ENCODE measurements at regions not wholly inside any gene's neighbourhood (a gene's known extent, or its start where the extent isn't known, plus 50 kb on each side); places are given as distances from the start of the nearest gene placed in this dataset.

DNA sequence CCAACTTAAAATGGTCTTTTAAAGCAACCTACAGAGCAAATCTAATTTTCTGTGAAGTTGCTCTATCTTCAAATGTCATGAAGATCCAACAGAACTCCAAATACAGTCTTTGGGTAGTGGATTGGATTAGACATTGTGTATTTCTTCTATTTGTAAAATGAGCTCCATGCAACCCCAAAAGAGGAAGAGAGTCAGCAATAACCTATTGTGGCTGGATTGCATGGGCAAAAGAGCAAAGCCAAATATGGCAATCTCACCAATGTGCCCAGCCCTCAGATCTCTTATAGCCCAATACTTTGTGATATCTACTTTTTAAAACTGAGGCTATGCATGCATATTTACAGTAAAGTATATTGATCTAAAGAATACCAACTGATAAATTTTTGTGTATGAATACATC lies 146.3 kb downstream of the TXNL1 start:
- FAIRE-seq = no peak
- RAD21 ChIA-PET (ENCODE audit: unreplicated experiment) = no interaction called here
- Histone ChIP-seq H3K27me3 (replicated peaks in 1 of 2; ENCODE audit: control insufficient read depth in 2 of 2, insufficient read depth in 2 of 2, low read length in 1 of 2) (peaks cover 0 to 2% of the 10 kb centered on the region in 2 experiments; a peak in 1 of 4 replicates), H3K9ac (ENCODE audit: control insufficient read depth, insufficient read depth, low read length) (no peak overlapping the region), H4K20me1 (ENCODE audit: control insufficient read depth, insufficient read depth) (no peaks in the 10 kb centered on the region), H3K79me2 (ENCODE audit: control insufficient read depth, insufficient read depth, low read length) (no peaks in the 10 kb centered on the region), H3K4me2 (ENCODE audit: control insufficient read depth, insufficient read depth) (no peak overlapping the region), H2AFZ (ENCODE audit: control insufficient read depth, low read depth, low read length) (no peak overlapping the region), H3K36me3 (ENCODE audit: control insufficient read depth in 2 of 2, insufficient read depth in 2 of 2, low read length in 1 of 2) (no peaks in the 10 kb centered on the region), H3K4me3 (no peak overlapping the region), H3K4me1 (ENCODE audit: control insufficient read depth, insufficient read depth, low read length) (no peaks in the 10 kb centered on the region), H3K27ac (ENCODE audit: control insufficient read depth, insufficient read depth) (no peak overlapping the region), H3K9me3 (replicated peaks; ENCODE audit: control insufficient read depth, insufficient read depth, low read length) (no peaks in the 10 kb centered on the region)
- SMC1A ChIA-PET (ENCODE audit: uncharacterized antibody, unreplicated experiment) = interaction anchor here (1.0 kb wide), 1 partner anchor 9 kb away, joined by 6 read pairs; no protein-coding TSS in a partner anchor
- POLR2A ChIA-PET = no interaction called here
- intact Hi-C loops (cut with micrococcal nuclease; ENCODE audit: unreplicated experiment) = loop anchor here (10.0 kb wide), 1 partner anchor 73 kb away; no protein-coding TSS in a partner anchor
- DNase-seq (ENCODE audit: low read depth, low spot score) = no peak
- no peak for ATAC-seq
- in situ Hi-C loops (cut with MboI) = loop anchor here (10.0 kb wide), 1 partner anchor 63 kb away; no protein-coding TSS in a partner anchor
- CTCF ChIA-PET = interaction anchor here (1.0 to 1.6 kb wide), 2 partner anchors 8 to 68 kb away, joined by 3 to 4 read pairs; no protein-coding TSS in a partner anchor
- BruUV-seq (replicated peaks) = no TSS peak
- TF ChIP-seq ZNF217 (IDR thresholded peaks at IDR 0.05) = no peak

DNA sequence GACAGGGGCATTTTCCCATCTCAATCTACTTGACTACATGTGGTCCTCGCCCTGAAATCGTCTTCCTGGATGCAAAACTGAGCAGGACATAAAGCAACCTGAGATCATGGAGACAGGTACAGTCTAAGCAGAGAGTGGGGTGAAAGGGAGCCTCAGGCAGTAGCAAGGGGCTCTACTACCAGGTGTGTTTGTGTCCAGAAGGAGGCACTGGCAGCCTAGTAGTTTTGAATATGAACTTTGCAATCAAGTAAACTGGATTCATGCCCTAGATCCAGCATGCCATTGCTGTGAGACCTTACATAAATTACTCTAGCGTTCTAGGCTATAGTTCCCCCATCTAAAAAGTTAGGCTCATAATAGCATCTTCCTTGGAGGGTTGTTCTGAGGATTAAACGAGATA lies 147.4 kb downstream of the TXNL1 start:
- WGBS (ENCODE audit: insufficient coverage, insufficient replicate concordance, low lambda C conversion rate, missing lambda C conversion rate) = 0% methylated on average over 4 of the region's 4 CpGs
- TF ChIP-seq NR2C2 (IDR thresholded peaks at IDR 0.05; ENCODE audit: borderline replicate concordance, control insufficient read depth, insufficient read length, low read depth) (no peak), RAD21 (IDR thresholded peaks at IDR 0.05; ENCODE audit: insufficient read depth, low read depth, low read length) (no peak), KDM1A (IDR thresholded peaks at IDR 0.05; ENCODE audit: borderline replicate concordance) (no peak), SIN3A (IDR thresholded peaks at IDR 0.05; ENCODE audit: low read depth, low read length) (no peak), CREM (IDR thresholded peaks at IDR 0.05; ENCODE audit: low read depth) (no peak), RELA (IDR thresholded peaks at IDR 0.05; ENCODE audit: borderline replicate concordance, partially characterized antibody) (no peak), MEF2B (IDR thresholded peaks at IDR 0.05; ENCODE audit: partially characterized antibody, poor library complexity, severe bottlenecking) (no peak)
- TF ChIP-seq, protein P1, sequence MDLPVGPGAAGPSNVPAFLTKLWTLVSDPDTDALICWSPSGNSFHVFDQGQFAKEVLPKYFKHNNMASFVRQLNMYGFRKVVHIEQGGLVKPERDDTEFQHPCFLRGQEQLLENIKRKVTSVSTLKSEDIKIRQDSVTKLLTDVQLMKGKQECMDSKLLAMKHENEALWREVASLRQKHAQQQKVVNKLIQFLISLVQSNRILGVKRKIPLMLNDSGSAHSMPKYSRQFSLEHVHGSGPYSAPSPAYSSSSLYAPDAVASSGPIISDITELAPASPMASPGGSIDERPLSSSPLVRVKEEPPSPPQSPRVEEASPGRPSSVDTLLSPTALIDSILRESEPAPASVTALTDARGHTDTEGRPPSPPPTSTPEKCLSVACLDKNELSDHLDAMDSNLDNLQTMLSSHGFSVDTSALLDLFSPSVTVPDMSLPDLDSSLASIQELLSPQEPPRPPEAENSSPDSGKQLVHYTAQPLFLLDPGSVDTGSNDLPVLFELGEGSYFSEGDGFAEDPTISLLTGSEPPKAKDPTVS (IDR thresholded peaks at IDR 0.05; ENCODE audit: low read depth, low read length) = no peak
- TF ChIP-seq, protein P2, sequence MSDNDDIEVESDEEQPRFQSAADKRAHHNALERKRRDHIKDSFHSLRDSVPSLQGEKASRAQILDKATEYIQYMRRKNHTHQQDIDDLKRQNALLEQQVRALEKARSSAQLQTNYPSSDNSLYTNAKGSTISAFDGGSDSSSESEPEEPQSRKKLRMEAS (IDR thresholded peaks at IDR 0.05; ENCODE audit: low read depth, low read length) = no peak
- TF ChIP-seq, protein P3, sequence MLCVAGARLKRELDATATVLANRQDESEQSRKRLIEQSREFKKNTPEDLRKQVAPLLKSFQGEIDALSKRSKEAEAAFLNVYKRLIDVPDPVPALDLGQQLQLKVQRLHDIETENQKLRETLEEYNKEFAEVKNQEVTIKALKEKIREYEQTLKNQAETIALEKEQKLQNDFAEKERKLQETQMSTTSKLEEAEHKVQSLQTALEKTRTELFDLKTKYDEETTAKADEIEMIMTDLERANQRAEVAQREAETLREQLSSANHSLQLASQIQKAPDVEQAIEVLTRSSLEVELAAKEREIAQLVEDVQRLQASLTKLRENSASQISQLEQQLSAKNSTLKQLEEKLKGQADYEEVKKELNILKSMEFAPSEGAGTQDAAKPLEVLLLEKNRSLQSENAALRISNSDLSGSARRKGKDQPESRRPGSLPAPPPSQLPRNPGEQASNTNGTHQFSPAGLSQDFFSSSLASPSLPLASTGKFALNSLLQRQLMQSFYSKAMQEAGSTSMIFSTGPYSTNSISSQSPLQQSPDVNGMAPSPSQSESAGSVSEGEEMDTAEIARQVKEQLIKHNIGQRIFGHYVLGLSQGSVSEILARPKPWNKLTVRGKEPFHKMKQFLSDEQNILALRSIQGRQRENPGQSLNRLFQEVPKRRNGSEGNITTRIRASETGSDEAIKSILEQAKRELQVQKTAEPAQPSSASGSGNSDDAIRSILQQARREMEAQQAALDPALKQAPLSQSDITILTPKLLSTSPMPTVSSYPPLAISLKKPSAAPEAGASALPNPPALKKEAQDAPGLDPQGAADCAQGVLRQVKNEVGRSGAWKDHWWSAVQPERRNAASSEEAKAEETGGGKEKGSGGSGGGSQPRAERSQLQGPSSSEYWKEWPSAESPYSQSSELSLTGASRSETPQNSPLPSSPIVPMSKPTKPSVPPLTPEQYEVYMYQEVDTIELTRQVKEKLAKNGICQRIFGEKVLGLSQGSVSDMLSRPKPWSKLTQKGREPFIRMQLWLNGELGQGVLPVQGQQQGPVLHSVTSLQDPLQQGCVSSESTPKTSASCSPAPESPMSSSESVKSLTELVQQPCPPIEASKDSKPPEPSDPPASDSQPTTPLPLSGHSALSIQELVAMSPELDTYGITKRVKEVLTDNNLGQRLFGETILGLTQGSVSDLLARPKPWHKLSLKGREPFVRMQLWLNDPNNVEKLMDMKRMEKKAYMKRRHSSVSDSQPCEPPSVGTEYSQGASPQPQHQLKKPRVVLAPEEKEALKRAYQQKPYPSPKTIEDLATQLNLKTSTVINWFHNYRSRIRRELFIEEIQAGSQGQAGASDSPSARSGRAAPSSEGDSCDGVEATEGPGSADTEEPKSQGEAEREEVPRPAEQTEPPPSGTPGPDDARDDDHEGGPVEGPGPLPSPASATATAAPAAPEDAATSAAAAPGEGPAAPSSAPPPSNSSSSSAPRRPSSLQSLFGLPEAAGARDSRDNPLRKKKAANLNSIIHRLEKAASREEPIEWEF (IDR thresholded peaks at IDR 0.05; ENCODE audit: insufficient replicate concordance, low read depth, low read length) = no peak

More for the DNA sequence above, 147.4 kb downstream of the TXNL1 start:
- in situ Hi-C loops (cut with MboI) = loop anchor here (10.0 kb wide), 1 partner anchor 64 kb away; no protein-coding TSS in a partner anchor
- Histone ChIP-seq H3K36me3 (ENCODE audit: control insufficient read depth in 2 of 2, insufficient read depth in 2 of 2, low read length in 1 of 2) (no peaks in the 10 kb centered on the region), H3K4me2 (ENCODE audit: control insufficient read depth, insufficient read depth) (no peak overlapping the region), H2AFZ (ENCODE audit: control insufficient read depth, low read depth, low read length) (no peak overlapping the region), H3K9ac (ENCODE audit: control insufficient read depth, insufficient read depth, low read length) (no peak overlapping the region), H3K9me3 (replicated peaks; ENCODE audit: control insufficient read depth, insufficient read depth, low read length) (no peaks in the 10 kb centered on the region), H3K27ac (ENCODE audit: control insufficient read depth, insufficient read depth) (no peak overlapping the region), H3K4me3 (no peak overlapping the region), H3K4me1 (ENCODE audit: control insufficient read depth, insufficient read depth, low read length) (no peaks in the 10 kb centered on the region), H3K79me2 (ENCODE audit: control insufficient read depth, insufficient read depth, low read length) (no peaks in the 10 kb centered on the region), H3K27me3 (replicated peaks in 1 of 2; ENCODE audit: control insufficient read depth in 2 of 2, insufficient read depth in 2 of 2, low read length in 1 of 2) (peaks cover 0 to 2% of the 10 kb centered on the region in 2 experiments; a peak in 1 of 4 replicates), H4K20me1 (ENCODE audit: control insufficient read depth, insufficient read depth) (no peaks in the 10 kb centered on the region)
- ATAC-seq = no peak
- ChIA-PET CTCF (interaction anchor here (0.7 to 1.6 kb wide), 4 partner anchors 9 to 85 kb away, joined by 3 to 9 read pairs (median 4); no protein-coding TSS in a partner anchor), SMC1A (ENCODE audit: uncharacterized antibody, unreplicated experiment) (interaction anchor here (2.3 kb wide), 1 partner anchor 85 kb away, joined by 9 read pairs; no protein-coding TSS in a partner anchor), POLR2A (no interaction called here), RAD21 (ENCODE audit: unreplicated experiment) (no interaction called here)
- intact Hi-C loops (cut with micrococcal nuclease; ENCODE audit: unreplicated experiment) = loop anchor here (10.0 kb wide), 1 partner anchor 74 kb away; no protein-coding TSS in a partner anchor
- DNase-seq (ENCODE audit: low read depth, low spot score) = no peak
- no peak for FAIRE-seq
- no TSS peak for BruUV-seq (replicated peaks)
